GM21360 (cell line): ENCODE measurements at regions not wholly inside any gene's neighbourhood (a gene's known extent, or its start where the extent isn't known, plus 50 kb on each side); places are given as distances from the start of the nearest gene placed in this dataset.

Experiments
- ATAC-seq: cut with Tn5 transposase; IDR thresholded peaks from one replicate; pipeline ENCODE4 v1.9.1; 2021; ENCODE audit warnings: mild to moderate bottlenecking, moderate library complexity; ENCODE audit not compliant: unreplicated experiment

GRCh38 chr11:116485425-116485824, 287.4 kb downstream of the BUD13 start:
- no peak for ATAC-seq

- ATAC-seq: no peak
These were observed 290.1 kb downstream of the BUD13 start for GRCh38 chr11:116482716-116483115.

- no peak for ATAC-seq
These were observed 291.6 kb downstream of the BUD13 start for GRCh38 chr11:116481126-116481675.

GRCh38 chr11:116478669-116479668, 293.8 kb downstream of the BUD13 start:
- no peak for ATAC-seq

DNA sequence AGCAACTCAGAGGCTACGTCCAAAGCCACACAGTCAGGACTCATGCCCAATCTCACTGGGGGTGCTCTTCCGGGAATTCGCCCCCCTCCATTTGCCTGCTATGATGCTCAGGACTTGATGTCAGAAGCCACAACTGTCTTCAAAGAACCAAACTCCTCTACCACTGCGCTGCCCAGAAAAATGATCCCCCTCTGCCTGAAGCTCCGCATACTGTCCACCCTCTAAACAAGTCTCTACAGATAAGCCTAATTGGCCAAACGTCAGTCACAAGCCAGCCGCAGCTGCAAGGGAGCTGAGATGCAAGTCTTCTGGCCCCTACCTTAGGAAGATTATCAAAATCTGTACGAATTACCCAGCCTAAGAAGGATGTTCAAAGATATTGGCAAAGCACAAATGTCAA, 294.6 kb downstream of the BUD13 start:
- ATAC-seq: no peak

- no peak for ATAC-seq
These were observed 298.9 kb downstream of the BUD13 start for GRCh38 chr11:116473790-116474346.

GRCh38 chr11:116473206-116473769, 299.5 kb downstream of the BUD13 start:
- ATAC-seq: no peak

DNA sequence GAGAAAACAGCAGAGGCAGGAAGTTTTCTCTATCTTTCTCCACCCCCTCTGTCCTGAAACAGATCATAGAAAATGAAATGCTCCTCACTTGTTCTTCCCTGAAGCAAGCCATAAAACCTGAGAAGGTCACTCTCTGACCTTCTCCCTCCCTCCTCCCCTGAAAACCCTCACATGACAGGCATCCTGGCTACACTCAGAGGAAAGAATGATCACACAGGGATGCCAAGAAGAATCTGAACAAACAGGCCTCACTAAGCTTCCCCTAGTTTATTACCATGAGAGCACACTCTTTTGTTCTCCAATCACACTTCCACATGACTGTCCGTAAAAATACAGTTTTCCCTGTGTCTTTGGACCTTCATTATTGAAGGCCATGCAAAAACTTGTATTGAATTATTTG, 300.1 kb downstream of the BUD13 start:
- no peak for ATAC-seq

DNA sequence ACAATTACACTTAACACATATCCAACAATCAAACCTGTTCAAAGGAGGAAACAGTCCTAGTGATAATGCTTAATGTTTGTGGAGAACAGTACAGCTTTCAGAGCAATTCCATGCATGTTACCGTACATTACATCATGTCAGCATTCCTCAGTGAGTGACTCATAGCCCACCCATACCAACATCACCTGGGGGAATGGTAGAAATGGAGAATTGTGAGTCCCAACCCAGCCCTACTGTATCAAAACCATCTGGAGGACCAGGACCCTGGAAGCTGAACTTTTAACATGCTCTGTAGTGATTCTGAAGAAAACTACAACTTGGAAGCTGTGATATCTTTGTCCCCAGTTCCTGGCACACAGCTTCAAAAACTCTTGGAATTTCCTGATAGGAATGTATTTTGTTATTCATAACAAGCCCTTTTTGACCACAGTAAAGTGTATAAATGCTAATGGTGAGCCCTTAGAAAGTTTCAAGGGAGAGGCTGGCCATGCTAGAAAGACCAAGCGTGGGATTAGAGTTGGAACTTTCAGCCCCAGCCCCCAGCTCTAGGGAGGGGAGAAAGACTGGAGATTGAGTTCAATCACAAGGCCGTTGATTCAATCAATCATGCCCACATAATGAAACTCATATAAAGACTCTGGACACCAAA, 301.1 kb downstream of the BUD13 start:
- no peak for ATAC-seq

GRCh38 chr11:116468699-116469098, 304.1 kb downstream of the BUD13 start:
- no peak for ATAC-seq

DNA sequence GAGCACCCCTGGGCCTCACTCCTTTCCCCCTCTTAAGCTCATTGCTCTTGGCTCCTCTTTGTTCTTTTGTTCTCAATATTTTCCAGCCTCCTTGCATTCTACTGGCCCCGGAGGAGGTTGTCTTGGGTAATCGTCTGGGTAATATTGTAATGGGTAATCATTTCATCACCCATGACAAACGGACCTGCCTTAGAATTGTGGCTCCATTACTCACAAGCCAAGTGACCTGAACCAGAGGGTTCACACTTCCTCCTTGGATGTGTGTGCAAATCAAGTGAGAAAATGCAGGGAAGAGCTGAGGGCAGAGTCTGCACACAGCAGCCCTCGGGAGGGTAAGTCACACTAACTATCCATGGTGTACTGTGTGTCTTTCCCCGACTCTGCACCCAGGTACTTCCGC, 305.0 kb downstream of the BUD13 start:
- ATAC-seq: no peak

DNA sequence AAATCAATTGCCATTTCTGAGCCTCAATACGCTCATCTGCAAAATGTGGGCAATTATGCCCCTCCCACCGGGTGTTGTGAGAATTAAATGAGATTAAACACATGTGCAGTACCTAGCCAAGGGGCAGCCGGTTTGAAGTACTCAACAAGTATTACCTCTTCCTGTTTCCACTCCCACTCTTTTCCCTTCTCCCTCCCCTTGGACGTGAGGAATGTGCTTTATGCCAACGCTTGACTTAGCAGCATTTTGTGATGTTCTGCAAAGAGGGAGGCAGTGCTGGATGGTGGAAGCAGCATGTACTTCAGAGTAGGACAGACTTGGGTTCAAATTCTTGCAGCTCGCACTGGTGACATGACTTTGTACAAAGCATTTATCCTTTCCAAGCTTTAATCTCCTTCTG, 306.0 kb downstream of the BUD13 start:
- ATAC-seq: no peak

DNA sequence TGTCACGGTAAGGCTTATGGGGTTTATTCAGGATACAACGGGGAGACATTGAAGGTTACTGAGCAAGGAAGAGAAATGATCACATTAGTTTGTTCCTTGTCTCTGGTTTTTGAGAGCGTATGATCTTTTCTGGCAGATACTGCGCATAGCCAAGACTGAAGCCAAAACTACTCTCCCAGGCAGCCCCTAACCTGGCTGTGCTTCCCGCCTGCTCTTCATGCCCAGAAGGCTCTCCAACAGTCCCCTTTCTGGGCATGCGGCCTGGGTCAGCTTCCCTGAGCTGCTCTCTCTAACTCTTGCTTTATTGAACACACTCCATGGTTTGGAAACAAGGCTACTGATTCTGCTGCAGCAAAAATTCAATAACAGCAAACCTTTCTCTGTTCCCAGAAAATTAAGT, 306.6 kb downstream of the BUD13 start:
- no peak for ATAC-seq

- no peak for ATAC-seq
These were observed 307.7 kb downstream of the BUD13 start for GRCh38 chr11:116465056-116465455.

DNA sequence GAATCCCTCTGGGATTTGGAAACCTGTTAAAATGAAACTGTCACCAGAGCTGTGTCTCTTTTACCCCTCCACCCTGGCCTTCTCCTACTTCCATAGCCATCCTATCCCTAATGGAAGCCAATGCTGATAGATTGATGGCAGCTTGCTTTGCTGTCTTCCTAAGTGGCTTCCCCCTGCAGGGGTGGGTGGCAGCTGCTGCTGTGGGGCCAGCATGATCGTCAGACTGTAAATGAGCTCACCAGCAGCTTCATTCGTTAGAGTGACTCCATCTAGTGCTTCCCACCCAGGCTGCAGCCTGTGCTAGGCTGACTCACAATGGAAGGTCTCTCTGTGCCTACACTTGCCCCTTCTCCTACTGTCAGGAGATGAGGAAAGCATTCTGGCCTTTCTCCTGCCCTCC, 311.0 kb downstream of the BUD13 start:
- ATAC-seq: no peak

- no peak for ATAC-seq
These were observed 312.4 kb downstream of the BUD13 start for GRCh38 chr11:116460156-116460920.

DNA sequence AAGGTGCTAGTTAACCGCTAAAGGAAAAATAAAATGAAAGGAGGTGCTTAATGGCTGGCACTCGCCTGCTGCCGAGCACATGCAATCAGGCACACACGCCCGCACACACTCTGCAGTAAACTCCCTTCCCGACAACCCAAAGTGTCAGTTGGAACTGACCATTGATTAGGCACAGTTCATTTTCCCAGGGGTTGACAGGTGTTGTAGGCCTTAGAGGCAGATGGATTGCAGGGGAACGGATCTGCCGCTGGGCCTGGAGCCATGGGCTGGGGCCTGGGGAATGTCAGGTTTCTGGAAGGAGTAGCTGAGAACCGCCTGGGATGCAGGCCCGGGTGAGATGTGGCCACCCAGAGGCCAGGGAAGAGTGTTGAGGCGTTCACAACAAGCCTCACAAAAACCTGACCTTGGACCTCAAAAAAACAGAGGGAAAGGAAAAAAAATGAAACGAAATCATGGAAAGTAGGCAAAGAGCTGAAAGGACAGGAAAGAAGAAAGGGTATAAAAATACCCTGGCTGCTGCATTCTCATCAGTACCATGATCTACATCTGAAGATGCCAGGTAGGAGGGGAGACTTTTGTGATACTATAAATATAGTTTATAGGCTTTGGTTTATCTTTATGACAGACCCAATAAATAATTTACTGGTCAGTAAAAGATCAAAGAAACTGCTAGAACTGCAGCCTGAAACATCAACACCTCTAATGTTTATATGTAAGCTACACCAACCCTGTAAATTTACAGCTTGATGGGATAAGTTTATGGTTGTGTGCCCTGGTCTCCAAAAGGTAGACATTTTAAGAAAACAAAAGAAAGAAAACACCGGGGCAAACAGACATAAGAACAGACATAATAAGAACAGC, 313.4 kb downstream of the BUD13 start:
- no peak for ATAC-seq

DNA sequence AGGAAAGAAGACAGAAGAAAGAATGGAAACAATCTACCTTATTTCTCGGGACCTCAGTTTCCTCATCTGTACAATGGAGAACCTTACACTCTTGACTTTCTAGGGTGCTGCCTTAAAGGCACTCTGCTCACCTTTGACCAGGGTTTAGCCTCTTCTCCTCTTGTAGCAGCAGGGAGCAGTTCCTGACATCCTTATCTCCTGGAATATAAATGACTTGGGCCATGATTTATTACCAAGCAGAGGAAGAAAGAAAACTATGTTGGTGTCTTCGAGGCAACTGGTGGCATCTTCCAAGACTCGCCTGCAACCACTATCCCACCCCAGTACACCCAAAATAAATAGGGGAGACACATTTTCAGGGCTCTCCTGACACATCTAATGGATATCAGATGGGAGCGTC, 314.2 kb downstream of the BUD13 start:
- no peak for ATAC-seq

GRCh38 chr11:116457336-116458007, 315.3 kb downstream of the BUD13 start:
- no peak for ATAC-seq
